Endothelial cell of umbilical vein (primary cell): ENCODE measurements at regions not wholly inside any gene's neighbourhood (a gene's known extent, or its start where the extent isn't known, plus 50 kb on each side); places are given as distances from the start of the nearest gene placed in this dataset.

Source experiments
- CTCF ChIP-seq, 2 donors: IDR thresholded peaks; 1 replicate in 1 of 2; 2 replicates in 1 of 2; pipeline ENCODE4 v1.5.1; 2011; ENCODE audit warnings: low read length in 2 of 2, mild to moderate bottlenecking in 2 of 2, moderate library complexity in 2 of 2, control low read depth in 1 of 2, inconsistent platforms in 1 of 2, low read depth in 1 of 2; ENCODE audit not compliant: insufficient read depth in 1 of 2; ENCODE audit errors: extremely low read depth in 1 of 2
- EZH2 ChIP-seq: IDR thresholded peaks from 2 replicates; pipeline ENCODE4 v1.6.1; 2012; ENCODE audit warnings: borderline replicate concordance, low read depth, mild to moderate bottlenecking, moderate library complexity, low read length, inconsistent platforms; ENCODE audit not compliant: severe bottlenecking
- POLR2A ChIP-seq: IDR thresholded peaks from 2 replicates; pipeline ENCODE4 v1.6.1; 2012; ENCODE audit warnings: low read depth, mild to moderate bottlenecking, control low read depth, low read length
- TF ChIP-seq, protein P1 (sequence below): IDR thresholded peaks from 2 replicates; pipeline ENCODE4 v1.6.1; 2011; ENCODE audit not compliant: insufficient read depth, insufficient read length

- TF ChIP-seq EZH2 (no peak), POLR2A (no peak), CTCF (IDR thresholded peaks at IDR 0.05; ENCODE audit: extremely low read depth in 1 of 2, insufficient read depth in 1 of 2, low read depth in 1 of 2, low read length in 2 of 2) (no peak)
- TF ChIP-seq, protein P1, sequence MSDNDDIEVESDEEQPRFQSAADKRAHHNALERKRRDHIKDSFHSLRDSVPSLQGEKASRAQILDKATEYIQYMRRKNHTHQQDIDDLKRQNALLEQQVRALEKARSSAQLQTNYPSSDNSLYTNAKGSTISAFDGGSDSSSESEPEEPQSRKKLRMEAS: no peak
Observed at GRCh38 chr2:72026819-72027425, 120.7 kb downstream of the CYP26B1 start.
